HAP-1 (cell line): ENCODE measurements at regions not wholly inside any gene's neighbourhood (a gene's known extent, or its start where the extent isn't known, plus 50 kb on each side); places are given as distances from the start of the nearest gene placed in this dataset.

Experiments used
- DNase-seq, 2 experiments: peaks; one replicate each; pipeline ENCODE4 v3.0.0-alpha.2; 2016 to 2020; ENCODE audit warnings: low spot score in 2 of 2
- H3K27me3 ChIP-seq: fragments of 250-450 bp; sonication (Bioruptor Pico); 2 replicates; pipeline ENCODE4 v1.5.1; 2020; ENCODE audit warnings: low read depth, mild to moderate bottlenecking, moderate library complexity
- H3K36me3 ChIP-seq: fragments of 250-450 bp; sonication (Bioruptor Pico); replicated peaks from 2 replicates; pipeline ENCODE4 v1.5.1; 2020; ENCODE audit warnings: mild to moderate bottlenecking
- H3K4me1 ChIP-seq: fragments of 250-450 bp; sonication (Bioruptor Pico); 2 replicates; pipeline ENCODE4 v1.5.1; 2020; ENCODE audit warnings: mild to moderate bottlenecking
- H3K4me3 ChIP-seq: fragments of 250-450 bp; sonication (Bioruptor Pico); 2 replicates; pipeline ENCODE4 v1.5.1; 2020; ENCODE audit warnings: mild to moderate bottlenecking, moderate library complexity
- H3K9me3 ChIP-seq: fragments of 250-450 bp; sonication (Bioruptor Pico); 2 replicates; pipeline ENCODE4 v1.5.1; 2020; ENCODE audit warnings: mild to moderate bottlenecking, moderate library complexity
- in situ Hi-C: fragments of 300-500 bp; cut with MboI; formaldehyde crosslinking; loops from 3 replicates; pipeline ENCODE4 v1.14.3; 2020; ENCODE audit warnings: low sequenced_read_pairs, inconsistent platforms, mixed read lengths

- no peaks in the 10 kb centered on the region for H3K36me3 ChIP-seq
- no peaks in the 10 kb centered on the region for H3K27me3 ChIP-seq
- DNase-seq, result no peak
- in situ Hi-C loops, result no loop called here
- no peak overlapping the region for H3K4me3 ChIP-seq
- H3K9me3 ChIP-seq, result no peaks in the 10 kb centered on the region
- H3K4me1 ChIP-seq, result no peaks in the 10 kb centered on the region
These were observed 267.1 kb downstream of the RAD51AP2 start for GRCh38 chr2:17251171-17251570.

- Histone ChIP-seq H3K27me3 (peaks cover 3% of the 10 kb centered on the region; the same call in 1 of the 2 replicates), H3K9me3 (no peaks in the 10 kb centered on the region), H3K4me1 (no peaks in the 10 kb centered on the region), H3K36me3 (no peaks in the 10 kb centered on the region), H3K4me3 (no peak overlapping the region)
- no peak for DNase-seq
- in situ Hi-C loops, result no loop called here
These were observed 269.0 kb downstream of the RAD51AP2 start for GRCh38 chr2:17249249-17249648.

- Histone ChIP-seq H3K36me3 (no peaks in the 10 kb centered on the region), H3K9me3 (no peaks in the 10 kb centered on the region), H3K4me3 (no peak overlapping the region), H3K4me1 (no peaks in the 10 kb centered on the region), H3K27me3 (peaks cover 3% of the 10 kb centered on the region; the same call in 1 of the 2 replicates)
- peak; percentile 2 to 8 for DNase-seq
- in situ Hi-C loops, result no loop called here
These were observed 272.3 kb downstream of the RAD51AP2 start for GRCh38 chr2:17245906-17246305.

- no peak for DNase-seq
- Histone ChIP-seq H3K4me1 (no peaks in the 10 kb centered on the region), H3K27me3 (peaks cover 3% of the 10 kb centered on the region; the same call in 1 of the 2 replicates), H3K9me3 (no peaks in the 10 kb centered on the region), H3K36me3 (no peaks in the 10 kb centered on the region), H3K4me3 (no peak overlapping the region)
- in situ Hi-C loops, result no loop called here
These were observed 275.3 kb downstream of the RAD51AP2 start for GRCh38 chr2:17242813-17243485.

- no peak for DNase-seq
- Histone ChIP-seq H3K36me3 (no peaks in the 10 kb centered on the region), H3K9me3 (no peaks in the 10 kb centered on the region), H3K4me1 (no peaks in the 10 kb centered on the region), H3K27me3 (peaks cover under 1% of the 10 kb centered on the region; the same call in 1 of the 2 replicates), H3K4me3 (no peak overlapping the region)
- in situ Hi-C loops, result no loop called here
These were observed 278.7 kb downstream of the RAD51AP2 start for GRCh38 chr2:17239550-17239949.

GRCh38 chr2:17235167-17235566 is 283.1 kb downstream of the RAD51AP2 start:
- no peaks in the 10 kb centered on the region for H3K9me3 ChIP-seq
- H3K36me3 ChIP-seq, result no peaks in the 10 kb centered on the region
- H3K4me1 ChIP-seq, result no peaks in the 10 kb centered on the region
- in situ Hi-C loops, result no loop called here
- DNase-seq, result no peak
- no peaks in the 10 kb centered on the region for H3K27me3 ChIP-seq
- no peak overlapping the region for H3K4me3 ChIP-seq

GRCh38 chr2:17232776-17233556 is 285.3 kb downstream of the RAD51AP2 start:
- Histone ChIP-seq H3K4me3 (no peak overlapping the region), H3K9me3 (no peaks in the 10 kb centered on the region), H3K4me1 (no peaks in the 10 kb centered on the region), H3K27me3 (no peaks in the 10 kb centered on the region), H3K36me3 (no peaks in the 10 kb centered on the region)
- in situ Hi-C loops, result no loop called here
- DNase-seq, result no peak

GRCh38 chr2:17231394-17231965 is 286.8 kb downstream of the RAD51AP2 start:
- H3K27me3 ChIP-seq, result no peaks in the 10 kb centered on the region
- H3K36me3 ChIP-seq, result no peaks in the 10 kb centered on the region
- H3K9me3 ChIP-seq, result no peaks in the 10 kb centered on the region
- no peak overlapping the region for H3K4me3 ChIP-seq
- no peak for DNase-seq
- no peaks in the 10 kb centered on the region for H3K4me1 ChIP-seq
- in situ Hi-C loops, result no loop called here

- no peak overlapping the region for H3K4me3 ChIP-seq
- no peak for DNase-seq
- H3K27me3 ChIP-seq, result no peaks in the 10 kb centered on the region
- H3K36me3 ChIP-seq, result no peaks in the 10 kb centered on the region
- H3K4me1 ChIP-seq, result no peaks in the 10 kb centered on the region
- in situ Hi-C loops, result no loop called here
- H3K9me3 ChIP-seq, result no peaks in the 10 kb centered on the region
These were observed 288.8 kb downstream of the RAD51AP2 start for GRCh38 chr2:17229414-17229813.

- H3K4me3 ChIP-seq, result no peak overlapping the region
- H3K9me3 ChIP-seq, result no peaks in the 10 kb centered on the region
- H3K27me3 ChIP-seq, result no peaks in the 10 kb centered on the region
- no peaks in the 10 kb centered on the region for H3K4me1 ChIP-seq
- DNase-seq, result no peak
- no peaks in the 10 kb centered on the region for H3K36me3 ChIP-seq
- in situ Hi-C loops, result no loop called here
These were observed 289.8 kb downstream of the RAD51AP2 start for GRCh38 chr2:17228461-17228860.

- in situ Hi-C loops, result no loop called here
- Histone ChIP-seq H3K36me3 (no peaks in the 10 kb centered on the region), H3K4me3 (no peak overlapping the region), H3K4me1 (no peaks in the 10 kb centered on the region), H3K9me3 (no peaks in the 10 kb centered on the region), H3K27me3 (no peaks in the 10 kb centered on the region)
- no peak for DNase-seq
These were observed 290.4 kb downstream of the RAD51AP2 start for GRCh38 chr2:17227856-17228255.

GRCh38 chr2:17226941-17227490 is 291.2 kb downstream of the RAD51AP2 start:
- no peaks in the 10 kb centered on the region for H3K27me3 ChIP-seq
- no peaks in the 10 kb centered on the region for H3K36me3 ChIP-seq
- H3K4me1 ChIP-seq, result no peaks in the 10 kb centered on the region
- in situ Hi-C loops, result no loop called here
- no peaks in the 10 kb centered on the region for H3K9me3 ChIP-seq
- no peak for DNase-seq
- H3K4me3 ChIP-seq, result no peak overlapping the region

GRCh38 chr2:17223211-17223610 is 295.0 kb downstream of the RAD51AP2 start:
- Histone ChIP-seq H3K4me1 (no peaks in the 10 kb centered on the region), H3K9me3 (no peaks in the 10 kb centered on the region), H3K27me3 (0 out of 2 replicates have a peak, but pooled peaks cover 3% of the 10 kb centered on the region), H3K36me3 (no peaks in the 10 kb centered on the region), H3K4me3 (no peak overlapping the region)
- in situ Hi-C loops, result no loop called here
- no peak for DNase-seq

GRCh38 chr2:17208511-17208910 is 309.7 kb downstream of the RAD51AP2 start:
- DNase-seq, result no peak
- no peaks in the 10 kb centered on the region for H3K36me3 ChIP-seq
- no peaks in the 10 kb centered on the region for H3K9me3 ChIP-seq
- no peaks in the 10 kb centered on the region for H3K27me3 ChIP-seq
- in situ Hi-C loops, result no loop called here
- H3K4me1 ChIP-seq, result no peaks in the 10 kb centered on the region
- H3K4me3 ChIP-seq, result no peak overlapping the region
